Loucy (cell line): ENCODE measurements at regions not wholly inside any gene's neighbourhood (a gene's known extent, or its start where the extent isn't known, plus 50 kb on each side); places are given as distances from the start of the nearest gene placed in this dataset.

Experiments
- H2AFZ ChIP-seq: fragments of 200-600 bp; sonication (generic); 2 replicates; pipeline ENCODE4 v1.6.0; 2016; ENCODE audit warnings: antibody characterized with exemption, mild to moderate bottlenecking, low read length, moderate library complexity
- H3F3A ChIP-seq: fragments of 200-600 bp; 2 replicates; pipeline ENCODE4 v1.6.0; 2016; ENCODE audit warnings: antibody characterized with exemption, low read depth, mild to moderate bottlenecking
- H3K27me3 ChIP-seq: fragments of 200-600 bp; sonication (generic); 2 replicates; pipeline ENCODE4 v1.6.1; 2014; ENCODE audit warnings: low read length, mild to moderate bottlenecking; ENCODE audit not compliant: insufficient read depth, poor library complexity, severe bottlenecking
- H3K36me3 ChIP-seq: fragments of 200-600 bp; sonication (generic); 2 replicates; pipeline ENCODE4 v1.6.1; 2016; ENCODE audit warnings: low read length; ENCODE audit not compliant: insufficient read depth
- H3K4me1 ChIP-seq: fragments of 200-600 bp; sonication (generic); 2 replicates; pipeline ENCODE4 v1.5.1; 2014; ENCODE audit warnings: low read length, mild to moderate bottlenecking; ENCODE audit not compliant: insufficient read depth, poor library complexity, severe bottlenecking
- H3K4me2 ChIP-seq: fragments of 200-600 bp; sonication (generic); 2 replicates; pipeline ENCODE4 v1.6.0; 2014; ENCODE audit warnings: antibody characterized with exemption, low read length, low read depth, mild to moderate bottlenecking; ENCODE audit not compliant: poor library complexity, severe bottlenecking
- H3K4me3 ChIP-seq: fragments of 200-600 bp; sonication (generic); 2 replicates; pipeline ENCODE4 v1.5.1; 2014; ENCODE audit warnings: low read length, mild to moderate bottlenecking, mixed read lengths; ENCODE audit not compliant: poor library complexity, severe bottlenecking
- H3K79me2 ChIP-seq: fragments of 200-600 bp; sonication (generic); 2 replicates; pipeline ENCODE4 v1.6.1; 2014; ENCODE audit warnings: low read length; ENCODE audit not compliant: insufficient read depth
- H3K9ac ChIP-seq: fragments of 200-600 bp; sonication (generic); 2 replicates; pipeline ENCODE4 v1.6.0; 2014; ENCODE audit warnings: mild to moderate bottlenecking, low read depth, low read length, moderate library complexity; ENCODE audit not compliant: poor library complexity, severe bottlenecking
- H3K9me2 ChIP-seq: fragments of 200-600 bp; sonication (generic); replicated peaks from 2 replicates; pipeline ENCODE4 v1.6.1; 2016; ENCODE audit warnings: low read depth, low read length, mixed read lengths
- H3K9me3 ChIP-seq: fragments of 200-600 bp; sonication (generic); 2 replicates; pipeline ENCODE4 v1.6.1; 2014; ENCODE audit warnings: mild to moderate bottlenecking, antibody characterized with exemption, low read length, low read depth; ENCODE audit not compliant: insufficient read depth
- H4K20me1 ChIP-seq: fragments of 200-600 bp; sonication (generic); 2 replicates; pipeline ENCODE4 v1.6.0; 2014; ENCODE audit warnings: antibody characterized with exemption, low read length, mild to moderate bottlenecking; ENCODE audit not compliant: insufficient read depth, poor library complexity, severe bottlenecking
- EZH2phosphoT487 ChIP-seq: fragments of 200-600 bp; IDR thresholded peaks from 2 replicates; pipeline ENCODE4 v1.6.1; 2018; ENCODE audit warnings: antibody characterized with exemption, mild to moderate bottlenecking, moderate library complexity, borderline replicate concordance
- TF ChIP-seq, protein P1 (sequence below): fragments of 200-600 bp; sonication (generic); conservative IDR thresholded peaks from 2 replicates; pipeline ENCODE4 v1.5.1; 2014; ENCODE audit warnings: mild to moderate bottlenecking, antibody characterized with exemption, low read length

GRCh38 chr12:116502989-116503496 lies 56.1 kb upstream of the MAP1LC3B2 start:
- Histone ChIP-seq H3K9me3 (no peaks in the 10 kb centered on the region), H4K20me1 (no peaks in the 10 kb centered on the region), H3K79me2 (no peaks in the 10 kb centered on the region), H3K4me2 (no peak overlapping the region), H3K4me1 (no peaks in the 10 kb centered on the region), H3K27me3 (no peaks in the 10 kb centered on the region), H2AFZ (no peak overlapping the region), H3K36me3 (no peaks in the 10 kb centered on the region), H3F3A (no peaks in the 10 kb centered on the region), H3K4me3 (no peak overlapping the region), H3K9me2 (no peaks in the 10 kb centered on the region), H3K9ac (no peak overlapping the region)
- TF ChIP-seq EZH2phosphoT487: no peak
- TF ChIP-seq, protein P1, sequence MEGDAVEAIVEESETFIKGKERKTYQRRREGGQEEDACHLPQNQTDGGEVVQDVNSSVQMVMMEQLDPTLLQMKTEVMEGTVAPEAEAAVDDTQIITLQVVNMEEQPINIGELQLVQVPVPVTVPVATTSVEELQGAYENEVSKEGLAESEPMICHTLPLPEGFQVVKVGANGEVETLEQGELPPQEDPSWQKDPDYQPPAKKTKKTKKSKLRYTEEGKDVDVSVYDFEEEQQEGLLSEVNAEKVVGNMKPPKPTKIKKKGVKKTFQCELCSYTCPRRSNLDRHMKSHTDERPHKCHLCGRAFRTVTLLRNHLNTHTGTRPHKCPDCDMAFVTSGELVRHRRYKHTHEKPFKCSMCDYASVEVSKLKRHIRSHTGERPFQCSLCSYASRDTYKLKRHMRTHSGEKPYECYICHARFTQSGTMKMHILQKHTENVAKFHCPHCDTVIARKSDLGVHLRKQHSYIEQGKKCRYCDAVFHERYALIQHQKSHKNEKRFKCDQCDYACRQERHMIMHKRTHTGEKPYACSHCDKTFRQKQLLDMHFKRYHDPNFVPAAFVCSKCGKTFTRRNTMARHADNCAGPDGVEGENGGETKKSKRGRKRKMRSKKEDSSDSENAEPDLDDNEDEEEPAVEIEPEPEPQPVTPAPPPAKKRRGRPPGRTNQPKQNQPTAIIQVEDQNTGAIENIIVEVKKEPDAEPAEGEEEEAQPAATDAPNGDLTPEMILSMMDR: no peak

DNA sequence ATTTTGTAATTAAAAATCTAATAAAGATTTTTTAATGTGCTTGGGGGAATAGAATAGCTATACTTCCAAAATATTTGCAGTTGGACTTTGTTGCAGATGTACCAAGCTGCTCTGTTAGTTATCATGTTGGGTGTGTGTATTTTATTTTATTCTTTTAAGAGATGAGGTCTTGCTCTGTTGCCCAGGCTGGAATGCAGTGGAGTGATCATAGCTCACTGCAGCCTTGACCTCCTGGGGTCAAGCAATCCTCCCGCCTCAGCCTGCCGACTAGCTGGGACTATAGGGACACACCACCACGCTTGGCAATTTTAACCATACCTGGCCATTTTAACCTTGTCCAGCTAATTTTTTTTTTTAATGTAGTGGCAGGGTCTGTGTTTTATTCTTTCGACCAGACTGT lies 54.7 kb upstream of the MAP1LC3B2 start:
- H3K4me3 ChIP-seq: no peak overlapping the region

GRCh38 chr12:116506697-116507064 lies 52.5 kb upstream of the MAP1LC3B2 start:
- no peak for TF ChIP-seq EZH2phosphoT487
- TF ChIP-seq, protein P1: no peak
- Histone ChIP-seq H2AFZ (no peak overlapping the region), H3K36me3 (no peaks in the 10 kb centered on the region), H3K9ac (no peak overlapping the region), H4K20me1 (no peaks in the 10 kb centered on the region), H3K9me2 (no peaks in the 10 kb centered on the region), H3K79me2 (no peaks in the 10 kb centered on the region), H3F3A (no peaks in the 10 kb centered on the region), H3K4me2 (no peak overlapping the region), H3K27me3 (no peaks in the 10 kb centered on the region), H3K4me3 (no peak overlapping the region), H3K9me3 (no peaks in the 10 kb centered on the region), H3K4me1 (no peaks in the 10 kb centered on the region)

More for the DNA sequence above, 54.7 kb upstream of the MAP1LC3B2 start:
- H4K20me1 ChIP-seq: no peaks in the 10 kb centered on the region
- no peak overlapping the region for H3K9ac ChIP-seq
- H3K4me1 ChIP-seq: no peaks in the 10 kb centered on the region
- H3K9me2 ChIP-seq: no peaks in the 10 kb centered on the region
- H3K9me3 ChIP-seq: no peaks in the 10 kb centered on the region
- H3K36me3 ChIP-seq: no peaks in the 10 kb centered on the region
- H3F3A ChIP-seq: no peaks in the 10 kb centered on the region
- no peaks in the 10 kb centered on the region for H3K27me3 ChIP-seq
- no peak overlapping the region for H2AFZ ChIP-seq
- H3K79me2 ChIP-seq: no peaks in the 10 kb centered on the region
- no peak overlapping the region for H3K4me2 ChIP-seq
- no peak for TF ChIP-seq EZH2phosphoT487
- TF ChIP-seq, protein P1: no peak
